Pons (tissue), 1 donor: ENCODE measurements at regions not wholly inside any gene's neighbourhood (a gene's known extent, or its start where the extent isn't known, plus 50 kb on each side); places are given as distances from the start of the nearest gene placed in this dataset.
"Not testable (repeated sequence)": the region's sequence is repeated elsewhere in the genome, so short reads cannot be mapped to it uniquely, and the experiment has no call there.

Experiments used
- DNase-seq: peaks from one replicate; pipeline ENCODE4 v3.0.0-alpha.2; 2016; ENCODE audit warnings: low spot score

DNA sequence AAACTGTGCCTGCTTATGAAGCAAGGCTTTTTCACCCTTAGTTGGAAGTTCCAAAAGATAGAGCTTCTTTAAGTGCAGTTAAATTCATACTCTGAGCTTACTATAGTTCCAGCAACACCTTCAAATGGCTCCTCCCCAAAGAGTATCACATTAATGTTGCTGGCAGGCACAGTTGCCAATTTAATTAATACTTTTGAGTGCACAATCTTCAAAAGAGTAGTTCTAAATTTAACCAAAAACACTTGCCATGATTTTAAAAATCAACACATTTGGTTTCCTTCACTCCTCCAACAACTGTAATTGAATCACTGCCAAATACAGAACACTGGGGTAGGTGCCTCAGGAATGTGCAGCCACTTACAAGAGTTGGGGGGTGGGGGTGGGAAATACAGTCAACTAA, 150.6 kb upstream of the UBE2E3 start:
- DNase-seq, result no peak

DNA sequence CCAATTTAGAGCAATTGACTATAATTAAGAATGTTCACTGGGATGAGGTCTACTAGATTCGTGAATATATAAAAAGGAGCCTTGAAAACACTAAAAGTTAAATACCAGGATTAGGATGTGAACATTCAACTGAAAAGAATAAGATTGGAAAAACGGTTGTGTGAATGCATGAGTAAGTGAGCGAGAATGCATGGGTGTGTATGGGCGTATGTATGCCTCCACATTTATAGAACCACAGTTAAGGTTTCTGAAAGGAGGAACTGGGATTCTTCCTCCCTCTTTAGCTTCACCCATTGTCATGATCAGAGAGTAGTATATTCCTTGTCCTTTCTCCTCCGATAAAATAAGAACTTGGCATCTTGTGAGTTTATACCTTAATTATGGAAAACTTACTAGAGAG, 151.1 kb upstream of the UBE2E3 start:
- no peak for DNase-seq

DNA sequence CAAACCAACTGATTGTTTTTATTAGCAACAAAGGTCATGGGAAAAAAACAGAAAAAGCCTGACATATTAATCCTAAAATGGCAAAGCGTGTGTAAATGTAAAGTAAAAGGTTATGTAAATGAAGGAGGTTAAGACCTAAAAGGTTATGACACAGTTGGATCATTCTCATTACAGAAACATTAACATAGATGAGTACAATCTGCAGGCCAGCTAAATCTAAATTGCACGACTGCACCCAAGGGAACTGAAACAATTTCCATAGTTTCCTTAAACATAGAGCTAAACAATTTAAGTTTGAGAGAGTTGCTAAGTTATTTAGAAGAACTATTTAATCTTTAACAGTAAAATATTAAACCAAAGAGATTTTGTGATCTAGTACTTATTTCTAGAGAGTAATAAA, 151.6 kb upstream of the UBE2E3 start:
- no peak for DNase-seq

DNA sequence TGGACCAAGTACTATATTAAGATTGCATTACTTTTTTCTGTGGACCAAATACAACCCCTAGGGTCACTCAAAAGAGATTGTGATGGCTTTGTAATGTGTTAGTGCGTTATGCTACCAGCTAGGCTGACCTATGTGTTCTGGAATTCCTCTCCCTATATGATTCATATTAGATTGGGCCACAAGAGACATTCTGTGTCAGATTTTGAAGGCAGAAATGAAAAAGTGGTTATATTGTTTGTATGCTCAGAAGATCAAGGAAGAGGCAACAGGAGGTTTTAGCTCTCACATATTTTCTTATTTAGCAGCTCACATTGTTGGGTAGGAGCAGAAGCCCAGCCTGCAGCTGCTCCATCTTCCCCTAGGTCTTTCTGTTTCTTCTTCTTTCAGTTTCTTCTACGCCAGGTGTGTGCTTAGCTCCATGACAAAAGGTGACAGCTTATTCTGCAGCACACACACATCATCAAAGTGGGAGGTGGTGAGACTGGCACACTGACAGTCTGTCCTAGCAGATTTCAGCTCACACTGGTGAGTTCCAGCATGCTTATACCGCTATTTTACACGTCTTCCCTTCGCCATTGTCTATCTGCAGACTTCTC, 156.8 kb upstream of the UBE2E3 start:
- no peak for DNase-seq

DNA sequence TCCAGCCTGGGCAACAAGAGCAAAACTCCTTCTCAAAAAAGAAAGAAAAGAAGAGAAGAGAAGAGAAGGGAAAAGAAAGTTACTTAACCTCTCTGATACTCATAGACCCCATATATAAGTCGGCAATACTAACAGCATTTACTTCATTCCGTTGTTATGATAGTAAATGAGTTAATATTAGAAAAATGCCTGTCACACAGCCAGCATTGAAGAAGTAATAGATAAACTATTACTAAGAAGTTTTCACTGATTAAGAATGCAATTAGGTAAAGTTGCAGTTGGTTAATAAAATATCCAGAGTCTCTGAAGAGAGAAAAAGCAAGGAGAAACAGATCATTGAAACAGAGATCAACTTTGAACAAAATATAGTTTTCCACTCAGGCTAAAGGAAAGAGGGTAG, 161.3 kb upstream of the UBE2E3 start:
- no peak for DNase-seq

DNA sequence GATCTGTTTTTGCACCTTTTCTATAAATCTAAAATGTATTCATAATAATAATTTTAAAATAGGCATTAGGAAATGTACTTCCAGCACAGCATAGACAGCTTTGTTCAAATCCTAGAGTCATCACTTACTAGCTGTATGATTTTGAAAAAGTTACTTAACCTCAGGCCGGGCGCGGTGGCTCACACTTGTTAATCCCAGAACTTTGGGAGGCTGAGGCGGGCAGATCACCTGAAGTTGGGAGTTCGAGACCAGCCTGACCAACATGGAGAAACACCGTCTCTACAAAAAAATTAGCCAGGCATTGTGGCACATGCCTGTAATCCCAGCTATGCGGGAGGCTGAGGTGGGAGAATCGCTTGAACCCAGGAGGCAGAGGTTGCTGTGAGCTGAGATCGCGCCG, 161.7 kb upstream of the UBE2E3 start:
- not testable (repeated sequence) for DNase-seq

DNA sequence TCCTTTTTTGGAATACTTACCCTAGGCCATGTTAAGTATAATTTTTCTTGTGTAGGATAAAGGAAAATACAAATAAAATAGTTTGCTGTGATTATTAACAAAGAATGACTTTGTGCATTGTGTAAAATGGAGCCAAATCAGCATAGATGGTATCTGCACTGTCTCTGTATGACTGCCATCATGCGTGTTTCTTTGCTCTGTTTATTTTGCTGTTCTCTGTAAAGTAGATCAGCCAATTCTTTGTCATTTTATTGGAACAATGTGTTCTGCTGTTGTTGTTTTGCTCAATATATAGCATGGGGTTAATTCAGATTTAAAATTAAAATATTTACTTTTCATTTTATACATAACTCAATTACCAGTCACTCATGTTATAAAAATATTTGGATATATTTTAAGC, 181.3 kb upstream of the UBE2E3 start:
- DNase-seq, result no peak

DNA sequence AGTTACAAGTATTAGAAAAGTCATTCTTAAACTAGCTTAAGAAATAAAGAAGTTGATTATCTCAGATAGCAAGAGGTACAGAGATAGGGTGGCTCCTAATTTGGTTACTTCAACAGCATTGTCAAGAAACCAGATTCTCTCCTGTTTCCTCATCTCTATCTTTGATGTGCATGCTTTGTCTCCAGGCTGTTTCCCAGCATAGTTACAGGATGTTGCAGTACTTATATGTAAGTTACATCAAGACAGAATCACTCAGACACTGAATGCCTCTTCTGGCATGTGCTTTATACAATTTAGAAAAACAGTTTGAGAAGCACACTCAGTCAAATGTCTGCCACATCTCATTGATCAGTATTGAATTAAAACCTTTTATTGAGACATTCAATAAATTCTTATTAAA, 189.5 kb upstream of the UBE2E3 start:
- DNase-seq, result no peak

DNA sequence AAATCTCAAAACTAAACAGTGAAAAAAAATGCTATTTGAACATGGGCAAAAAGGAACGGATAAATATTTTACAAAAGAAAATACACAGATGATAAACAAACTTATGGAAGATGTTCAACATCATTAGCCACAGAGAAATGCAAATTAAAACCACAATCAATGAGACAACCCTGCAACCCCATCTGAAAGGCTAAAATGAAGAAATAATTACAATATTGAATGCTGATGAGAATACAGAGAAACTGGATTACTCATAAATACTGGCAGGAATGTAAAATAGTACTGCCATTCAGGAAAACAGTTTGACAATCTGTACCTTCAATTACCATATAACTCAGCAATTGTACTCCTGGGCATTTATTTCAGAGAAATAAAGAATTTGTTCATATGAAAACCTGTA, 193.1 kb upstream of the UBE2E3 start:
- no peak for DNase-seq

DNA sequence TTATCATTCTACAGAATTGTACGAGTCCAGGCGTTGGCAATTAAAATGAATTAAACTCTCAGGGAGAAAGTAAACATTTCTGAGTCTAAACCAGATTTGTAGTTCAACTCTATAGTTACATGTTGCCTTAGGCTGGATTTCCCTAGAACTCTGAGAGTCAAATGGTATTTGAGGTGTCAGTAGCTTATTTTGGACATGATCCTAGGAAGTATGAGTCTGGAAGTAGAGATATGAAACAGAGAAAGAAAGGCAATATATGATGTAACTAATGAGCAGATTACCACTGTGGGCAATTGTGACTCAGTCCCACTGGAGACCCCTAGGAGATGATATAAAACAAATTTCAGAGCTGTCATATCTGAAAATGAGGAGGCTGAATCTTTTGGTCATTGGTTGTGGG, 199.1 kb upstream of the UBE2E3 start:
- DNase-seq, result no peak

DNA sequence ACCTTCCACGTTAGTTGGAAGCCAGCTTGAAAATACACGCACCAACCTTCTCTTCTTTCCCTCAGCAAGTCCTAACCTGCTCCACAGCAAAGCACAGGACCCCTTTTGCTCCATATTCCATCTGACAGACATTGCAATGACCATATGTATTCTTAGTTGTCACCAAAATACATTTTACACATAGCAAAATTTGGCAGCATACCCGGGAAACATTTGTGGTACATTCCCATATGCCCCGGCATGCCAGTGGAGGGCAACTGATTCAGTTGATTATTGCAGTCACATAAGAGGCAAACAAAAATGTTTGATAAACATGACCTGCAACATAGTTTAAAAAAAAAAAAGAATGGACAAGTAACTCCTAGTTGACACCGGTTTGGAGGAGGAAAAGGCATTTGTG, 202.1 kb upstream of the UBE2E3 start:
- DNase-seq, result no peak

DNA sequence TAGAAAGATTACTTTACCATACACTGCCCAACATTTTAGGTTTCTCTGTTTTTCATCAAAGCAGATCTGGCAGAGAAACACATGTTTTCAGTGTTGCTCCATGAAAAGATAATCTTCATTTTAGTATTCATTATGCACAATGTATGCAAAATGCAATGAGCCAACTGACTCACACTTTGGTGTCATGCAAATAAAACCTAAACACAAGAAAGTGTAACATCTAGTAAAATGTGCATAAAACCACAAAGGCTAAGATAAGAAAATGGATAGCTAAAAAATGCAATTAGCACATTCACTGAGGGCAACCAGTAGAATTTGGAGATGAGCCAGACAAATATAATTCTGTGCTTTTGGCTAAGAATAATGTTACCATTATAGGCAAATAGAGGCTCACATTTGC, 203.5 kb upstream of the UBE2E3 start:
- no peak for DNase-seq

DNA sequence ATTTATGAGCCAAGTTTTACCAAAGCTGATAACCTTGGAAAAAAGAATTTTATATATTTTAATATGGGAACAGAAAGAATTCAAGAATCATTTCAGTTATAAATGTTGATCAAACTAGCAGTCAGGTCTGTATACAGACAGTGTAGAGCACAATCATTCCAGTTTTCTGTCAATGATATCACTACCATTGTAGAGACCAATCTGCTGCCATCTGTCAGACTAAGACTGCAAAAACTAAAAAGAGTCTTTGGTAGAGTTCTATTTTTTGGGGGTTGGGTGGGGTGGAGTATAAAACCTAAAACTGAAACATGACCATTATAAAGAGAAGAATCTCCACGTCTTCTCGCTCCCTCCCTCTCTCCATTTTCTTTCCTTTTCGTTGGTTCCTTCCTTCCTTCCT, 204.7 kb upstream of the UBE2E3 start:
- no peak for DNase-seq

DNA sequence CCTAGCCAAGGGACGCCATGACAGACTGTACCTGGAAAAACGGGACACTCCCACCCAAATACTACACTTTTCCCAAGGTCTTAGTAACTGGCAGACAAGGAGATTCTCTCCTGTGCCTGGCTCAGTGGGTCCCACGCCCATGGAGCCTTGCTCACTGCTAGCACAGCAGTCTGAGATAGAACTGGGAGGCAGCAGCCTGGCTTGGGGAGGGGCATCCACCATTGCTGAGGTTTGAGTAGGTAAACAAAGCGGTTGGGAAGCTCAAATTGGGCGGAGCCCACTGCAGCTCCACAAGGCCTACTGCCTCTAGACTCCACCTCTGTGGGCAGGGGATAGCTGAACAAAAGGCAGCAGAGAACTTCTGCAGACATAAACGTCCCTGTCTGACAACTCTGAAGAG, 215.1 kb upstream of the UBE2E3 start:
- not testable (repeated sequence) for DNase-seq

DNA sequence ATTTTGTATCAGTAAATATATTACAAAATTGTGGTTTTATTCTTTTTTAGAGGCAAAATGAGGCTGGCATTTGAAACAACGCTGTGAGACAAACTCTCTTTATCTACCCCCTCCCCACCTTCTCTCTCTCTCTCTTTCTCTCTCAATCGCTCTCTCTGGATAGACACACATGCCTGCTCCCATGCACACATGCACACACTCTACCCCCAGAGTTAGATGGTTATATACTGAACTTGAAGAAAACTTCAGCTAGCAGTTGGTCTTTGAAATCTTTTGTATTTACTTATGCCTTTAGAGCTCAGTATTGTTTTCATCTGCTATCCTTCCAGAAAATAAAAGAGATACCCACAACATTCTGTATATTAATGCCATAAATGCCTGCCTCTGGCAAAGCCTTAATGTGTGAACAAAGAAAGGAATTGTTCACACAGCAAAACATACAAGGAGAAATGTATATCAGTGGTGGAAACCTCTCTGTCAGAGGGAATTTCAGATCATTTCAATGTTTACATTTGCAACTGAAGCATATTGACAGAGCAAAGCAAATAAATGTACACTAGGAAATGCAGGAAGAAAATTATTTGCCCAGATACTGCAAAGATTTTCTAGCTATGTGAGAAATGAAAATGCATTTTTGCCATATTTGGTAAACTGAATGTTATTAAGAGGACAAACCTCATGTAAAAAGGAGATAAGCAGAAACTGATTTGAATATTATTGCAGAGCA, 217.0 kb upstream of the UBE2E3 start:
- no peak for DNase-seq

DNA sequence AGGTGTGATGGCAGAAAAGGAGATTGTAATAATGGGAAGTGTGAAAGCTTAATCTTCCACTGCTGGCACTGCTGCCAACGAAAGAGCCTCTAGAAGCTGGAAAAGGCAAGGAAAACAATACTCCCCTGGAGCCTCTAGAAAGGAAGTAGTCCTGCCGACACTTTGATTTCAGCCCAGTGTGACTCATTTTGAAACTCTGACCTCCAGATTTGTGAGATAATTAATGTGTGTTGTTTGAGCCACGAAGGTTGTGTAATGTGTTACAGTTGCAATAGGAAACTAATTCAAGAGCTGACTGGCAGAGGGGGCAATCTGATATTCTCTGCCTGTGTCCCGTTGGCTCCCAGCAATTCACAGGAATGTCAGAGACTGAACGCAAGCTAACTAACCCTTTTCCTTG, 219.2 kb upstream of the UBE2E3 start:
- no peak for DNase-seq

DNA sequence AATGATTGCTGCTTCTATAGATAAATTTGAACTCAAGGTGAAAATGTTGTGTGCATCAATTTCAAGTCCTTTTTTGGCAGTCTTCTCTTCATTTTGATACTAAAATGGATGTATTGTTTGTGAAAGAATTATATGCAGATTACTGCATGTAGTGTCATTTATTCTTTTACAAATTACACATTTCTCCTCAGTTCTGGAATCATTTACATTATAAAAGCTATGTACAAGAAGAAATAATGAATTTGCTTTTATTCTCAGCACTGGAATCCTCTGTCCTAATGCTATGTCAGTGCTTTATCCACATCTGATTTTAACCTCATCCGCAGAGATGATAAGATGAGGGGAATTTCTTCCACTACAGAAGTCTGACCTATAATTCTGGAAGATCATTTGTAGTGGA, 220.8 kb upstream of the UBE2E3 start:
- DNase-seq, result no peak

DNA sequence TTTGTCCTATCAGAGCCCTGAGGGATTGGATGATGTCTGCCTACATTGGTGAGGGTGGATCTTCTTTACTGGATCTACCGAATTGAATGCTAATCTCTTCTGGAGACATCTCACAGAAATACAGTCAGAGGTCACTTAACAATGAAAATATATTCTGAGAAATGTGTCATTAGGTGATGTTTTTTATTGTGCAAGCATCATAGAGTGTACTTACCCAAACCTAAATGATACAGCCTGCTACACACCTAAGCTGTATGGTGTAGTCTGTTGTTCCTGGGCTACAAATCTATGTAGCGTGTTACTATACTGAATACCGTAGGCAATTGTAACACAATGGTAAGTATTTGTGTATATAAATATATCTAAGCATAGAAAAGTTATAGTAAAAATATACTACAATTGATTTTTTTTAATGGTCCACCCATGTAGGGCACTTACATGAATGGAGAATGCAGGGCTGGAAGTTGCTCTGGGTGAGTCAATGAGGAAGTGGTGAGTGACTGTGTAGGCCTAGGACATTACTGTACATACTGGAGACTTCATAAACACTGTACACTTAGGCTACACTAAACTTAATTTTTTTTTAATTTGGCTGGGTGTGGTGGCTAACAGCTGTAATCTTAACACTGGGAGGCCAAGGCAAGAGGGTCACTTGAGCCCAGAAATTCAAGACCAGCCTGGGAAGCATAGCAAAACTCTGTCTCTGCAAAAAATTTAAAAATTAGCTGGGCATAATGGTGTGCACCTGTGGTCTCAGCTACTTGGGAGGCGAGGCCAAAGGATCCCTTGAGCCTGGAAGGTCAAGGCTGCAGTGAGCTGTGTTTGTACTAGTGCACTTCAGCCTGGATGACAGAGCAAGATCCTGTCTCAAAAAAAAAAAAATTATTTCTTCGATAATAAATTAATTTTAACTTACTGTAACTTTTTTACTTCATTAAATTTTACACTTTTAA, 226.3 kb upstream of the UBE2E3 start:
- no peak for DNase-seq

DNA sequence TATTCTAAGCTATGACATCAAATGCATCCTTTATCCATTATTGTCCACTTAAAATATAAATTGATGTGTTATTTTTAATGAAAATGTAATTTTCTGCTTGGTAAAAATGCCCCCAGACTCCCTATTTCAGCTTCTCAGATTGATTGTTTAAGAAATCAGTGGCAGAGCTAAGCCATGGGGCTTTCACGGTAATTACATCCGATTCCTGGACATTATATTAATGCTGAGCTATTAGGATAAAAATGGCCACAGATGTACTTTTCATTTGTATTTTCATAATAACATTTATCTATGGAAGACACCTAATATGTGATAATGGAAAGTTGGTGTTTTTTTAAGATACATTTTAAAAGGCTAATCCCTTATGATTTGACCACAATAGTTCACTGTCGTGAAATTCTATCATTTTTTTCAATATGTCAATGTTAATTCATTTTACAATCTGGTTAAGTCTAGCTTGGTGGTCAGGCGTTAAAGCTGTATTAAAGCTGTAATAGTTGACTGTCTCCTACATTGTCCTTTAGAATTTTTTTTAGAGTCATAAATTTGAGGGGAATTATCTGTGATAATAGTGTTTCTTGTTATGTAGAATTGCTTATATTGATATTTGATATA, 229.0 kb upstream of the UBE2E3 start:
- DNase-seq, result no peak

DNA sequence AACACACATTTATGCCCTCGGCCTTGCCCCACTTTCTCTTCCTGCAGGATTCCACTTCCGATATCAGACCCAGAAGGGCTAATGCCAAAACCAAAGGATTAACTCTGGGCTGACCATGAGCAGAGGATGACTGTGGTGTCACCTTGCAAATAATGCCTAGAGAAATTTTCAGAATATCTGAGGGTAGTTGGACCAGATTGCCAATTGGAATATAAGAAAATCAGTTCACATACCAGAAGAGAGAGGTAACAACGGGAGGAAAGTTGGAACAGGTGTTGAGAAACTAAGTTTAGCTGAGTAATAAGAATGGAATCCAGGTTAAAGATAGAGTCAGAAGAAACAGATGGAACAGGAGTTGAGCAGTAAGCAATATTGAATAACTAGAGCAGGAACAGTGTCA, 232.7 kb upstream of the UBE2E3 start:
- no peak for DNase-seq

DNA sequence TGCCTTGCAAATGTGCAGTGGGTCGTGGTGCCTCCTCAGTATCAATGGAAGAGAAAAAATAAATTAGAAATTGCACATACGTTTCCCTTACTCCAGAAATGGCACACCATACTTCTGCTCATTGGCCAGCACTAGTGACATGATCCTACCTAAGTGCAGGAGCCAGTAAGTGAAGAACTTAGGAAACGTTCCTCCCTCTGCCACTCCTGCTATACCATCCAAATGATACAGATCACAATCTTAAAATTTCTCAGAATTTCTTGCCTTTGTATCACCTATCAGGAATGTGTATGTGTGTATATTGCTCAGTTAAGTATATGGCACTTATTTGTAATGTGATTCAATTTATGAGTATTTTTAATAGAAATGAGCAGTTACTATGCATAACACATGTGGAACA, 237.0 kb upstream of the UBE2E3 start:
- DNase-seq, result no peak

DNA sequence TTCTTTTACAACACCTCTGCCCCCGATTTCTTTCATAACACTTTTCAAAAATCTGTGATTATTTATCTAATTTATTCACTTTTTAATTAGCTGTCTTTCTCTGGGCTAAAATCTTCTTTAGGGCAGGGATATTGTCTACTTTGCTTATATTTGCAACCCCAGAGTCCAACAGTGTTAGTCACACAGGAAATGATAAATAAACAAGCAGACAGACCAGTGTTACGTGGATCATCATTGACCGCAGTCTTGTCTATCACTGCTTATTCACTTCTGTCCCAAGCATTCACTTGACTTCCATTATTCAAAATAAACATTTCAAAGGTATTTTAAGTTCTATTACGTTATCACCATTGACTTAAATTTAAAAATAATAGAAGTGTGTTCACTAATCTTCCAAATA, 237.6 kb upstream of the UBE2E3 start:
- DNase-seq, result no peak

DNA sequence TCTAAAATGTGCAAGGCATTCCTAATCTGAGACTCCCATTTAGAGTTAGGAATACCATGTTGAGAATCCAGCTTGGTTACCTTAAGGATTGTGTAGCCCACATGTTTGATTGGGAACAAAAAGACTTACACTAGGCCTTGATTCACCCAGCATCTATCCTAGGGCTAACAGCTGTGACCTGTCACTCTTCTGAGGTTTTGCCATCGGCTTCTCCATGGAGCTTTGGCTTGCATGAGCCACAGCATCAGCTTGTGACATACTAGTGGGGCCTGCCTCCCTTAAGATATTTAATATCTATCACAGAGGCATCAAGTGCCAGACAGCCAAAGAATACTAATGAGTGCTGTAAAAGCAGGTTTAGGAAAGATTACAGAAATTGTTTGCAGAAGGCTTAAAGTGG, 241.3 kb upstream of the UBE2E3 start:
- DNase-seq, result no peak
